ENCODE measurements at regions not wholly inside any gene's neighbourhood (a gene's known extent, or its start where the extent isn't known, plus 50 kb on each side); places are given as distances from the start of the nearest gene placed in this dataset.

GRCh38 chr10:44193166-44193565, 191.7 kb downstream of the CXCL12 start:
- H3K4me3 ChIP-seq (ENCODE audit: low read depth, low read length), result no peak overlapping the region
- DNase-seq (ENCODE audit: low read depth), result no peak
- no peak for TF ChIP-seq CTCF (conservative IDR thresholded peaks at IDR 0.05; ENCODE audit: low read depth, low read length)

- TF ChIP-seq CTCF (conservative IDR thresholded peaks at IDR 0.05; ENCODE audit: low read depth, low read length), result no peak
- DNase-seq (ENCODE audit: low read depth), result no peak
- no peak overlapping the region for H3K4me3 ChIP-seq (ENCODE audit: low read depth, low read length)
Observed at GRCh38 chr10:44192435-44192834, 192.5 kb downstream of the CXCL12 start.

- no peak overlapping the region for H3K4me3 ChIP-seq (ENCODE audit: low read depth, low read length)
- no peak for TF ChIP-seq CTCF (conservative IDR thresholded peaks at IDR 0.05; ENCODE audit: low read depth, low read length)
- DNase-seq (ENCODE audit: low read depth), result no peak
Observed at GRCh38 chr10:44190541-44190940, 194.4 kb downstream of the CXCL12 start.

- H3K4me3 ChIP-seq (ENCODE audit: low read depth, low read length), result no peak overlapping the region
- TF ChIP-seq CTCF (conservative IDR thresholded peaks at IDR 0.05; ENCODE audit: low read depth, low read length), result no peak
- no peak for DNase-seq (ENCODE audit: low read depth)
Observed at GRCh38 chr10:44186821-44187220, 198.1 kb downstream of the CXCL12 start.

- peak; percentile 75 for DNase-seq (ENCODE audit: low read depth)
- H3K4me3 ChIP-seq (ENCODE audit: low read depth, low read length), result no peak overlapping the region
- TF ChIP-seq CTCF (conservative IDR thresholded peaks at IDR 0.05; ENCODE audit: low read depth, low read length), result no peak
Observed at GRCh38 chr10:44186150-44186549, 198.7 kb downstream of the CXCL12 start.

- DNase-seq (ENCODE audit: low read depth), result no peak
Observed at GRCh38 chr10:44185315-44185666, 199.6 kb downstream of the CXCL12 start.

More at GRCh38 chr10:44185315-44185666, 199.6 kb downstream of the CXCL12 start:
- TF ChIP-seq CTCF (conservative IDR thresholded peaks at IDR 0.05; ENCODE audit: low read depth, low read length), result no peak
- no peak overlapping the region for H3K4me3 ChIP-seq (ENCODE audit: low read depth, low read length)

All from choroid plexus epithelial cell (primary cell).